Right renal pelvis (tissue), 4 donors: ENCODE measurements at regions not wholly inside any gene's neighbourhood (a gene's known extent, or its start where the extent isn't known, plus 50 kb on each side); places are given as distances from the start of the nearest gene placed in this dataset.
"Not testable (repeated sequence)": the region's sequence is repeated elsewhere in the genome, so short reads cannot be mapped to it uniquely, and the experiment has no call there.

Experiments
- DNase-seq, 4 donors: peaks; one replicate each; pipeline ENCODE4 v3.0.0-alpha.2; 2013; ENCODE audit warnings: low read depth in 4 of 4, low spot score in 3 of 4, missing footprints in 1 of 4

DNA sequence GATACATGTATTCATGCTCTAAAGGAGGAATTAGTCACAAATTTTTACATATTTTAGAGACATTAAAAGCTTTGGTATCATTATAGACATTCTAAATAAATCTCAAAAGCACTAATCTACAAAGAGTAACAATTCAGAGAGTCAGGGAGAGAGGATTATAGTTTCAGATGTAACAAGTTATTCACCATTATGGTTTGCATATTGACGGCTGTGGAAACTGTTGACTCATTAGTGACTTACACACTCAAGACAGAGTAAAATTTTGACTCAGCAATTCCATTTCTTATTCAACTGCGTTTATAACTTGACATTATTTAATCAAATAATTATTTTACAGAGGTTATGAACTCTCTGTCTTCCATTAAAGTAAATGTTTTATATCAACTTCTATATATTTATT lies 95.4 kb upstream of the SEMA3C start:
- DNase-seq: no peak

DNA sequence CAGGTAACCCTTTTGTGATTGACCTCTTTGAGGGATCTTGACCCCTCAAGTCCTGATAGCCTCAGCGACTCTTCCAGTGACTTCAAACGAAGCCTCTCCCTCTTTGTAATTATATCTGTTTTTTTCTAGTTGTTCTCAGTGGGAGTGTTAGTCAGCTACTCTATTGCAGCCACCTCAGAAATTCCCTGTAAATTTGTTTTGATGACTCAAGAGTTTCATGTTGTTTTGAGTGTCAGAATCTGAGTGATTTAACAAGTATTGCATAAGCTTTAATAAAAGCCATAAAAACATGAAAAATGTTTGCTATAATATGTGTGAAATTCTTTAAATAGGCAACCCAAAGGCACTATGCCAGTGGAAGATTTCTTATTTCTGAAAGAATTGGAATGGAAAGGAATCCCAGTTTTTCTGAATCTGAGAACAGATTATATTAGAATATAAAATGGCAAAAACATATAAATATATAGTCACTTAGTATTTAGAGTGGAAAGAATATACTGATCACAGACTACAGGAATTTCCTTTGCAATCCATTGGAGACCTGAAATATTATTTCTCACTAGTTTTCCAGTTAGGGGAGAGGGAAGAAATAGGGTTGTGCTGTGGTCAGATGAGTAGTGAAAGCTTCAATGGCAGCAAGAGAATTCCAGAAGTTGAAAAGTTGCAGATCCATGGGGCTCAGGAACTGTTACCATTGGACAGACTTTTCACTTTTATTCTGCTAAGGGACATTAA lies 94.4 kb upstream of the SEMA3C start:
- no peak for DNase-seq

DNA sequence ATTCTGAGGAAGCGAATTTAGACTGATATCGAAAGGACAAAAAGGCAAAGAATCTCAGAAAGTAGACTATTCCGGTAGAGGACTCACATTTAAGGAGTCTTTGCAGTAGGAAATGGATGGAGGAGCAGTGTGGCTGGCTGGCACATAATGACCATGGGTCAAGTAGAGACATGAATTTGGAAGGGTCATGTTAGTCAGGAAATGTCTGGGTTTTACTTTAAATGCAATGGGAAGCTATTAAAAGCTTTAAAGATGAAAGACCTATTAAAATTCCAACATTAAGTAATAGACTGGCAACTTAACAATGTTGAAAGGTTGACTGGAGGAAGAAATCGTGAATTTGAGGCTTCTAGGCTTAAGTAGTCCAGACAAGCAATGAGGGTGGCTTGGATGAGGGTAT lies 90.0 kb upstream of the SEMA3C start:
- DNase-seq: no peak

DNA sequence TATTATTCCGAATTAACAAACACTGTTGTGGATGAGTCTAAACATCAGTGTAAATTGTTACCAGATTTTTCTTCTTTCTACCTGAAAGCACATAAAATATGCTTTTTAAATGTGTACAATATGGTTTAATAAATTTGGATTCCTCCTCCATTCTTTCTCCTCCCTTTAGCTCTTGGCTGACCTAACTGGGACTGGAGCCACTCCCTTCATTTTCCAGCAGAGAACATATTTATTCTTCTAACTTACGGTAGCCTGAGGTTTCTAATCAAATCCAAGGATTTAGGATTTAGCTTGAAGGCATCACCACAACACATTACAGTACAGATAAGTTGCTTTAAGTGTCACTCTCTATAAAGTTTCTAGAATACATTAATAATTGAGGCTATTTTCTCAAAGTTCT lies 88.2 kb upstream of the SEMA3C start:
- no peak for DNase-seq

DNA sequence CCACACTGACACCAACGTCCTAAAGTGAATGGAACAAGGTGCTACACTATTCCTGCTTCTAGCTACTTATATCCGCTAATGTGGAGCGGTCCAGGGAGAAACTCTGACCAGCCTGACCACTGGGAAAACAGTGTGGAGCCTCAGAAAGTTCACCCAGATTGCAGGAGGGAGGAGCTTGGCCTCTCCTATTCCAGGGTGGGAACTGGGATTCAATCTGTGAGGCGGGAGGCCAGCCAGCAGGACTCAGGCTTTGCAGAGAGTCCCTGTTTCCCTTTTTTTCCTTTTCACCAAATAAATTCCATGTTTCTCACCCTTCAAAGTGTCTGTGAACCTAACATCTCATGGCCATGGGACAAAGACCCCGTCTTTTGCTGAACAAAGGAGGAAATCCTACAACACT lies 86.4 kb upstream of the SEMA3C start:
- no peak for DNase-seq

DNA sequence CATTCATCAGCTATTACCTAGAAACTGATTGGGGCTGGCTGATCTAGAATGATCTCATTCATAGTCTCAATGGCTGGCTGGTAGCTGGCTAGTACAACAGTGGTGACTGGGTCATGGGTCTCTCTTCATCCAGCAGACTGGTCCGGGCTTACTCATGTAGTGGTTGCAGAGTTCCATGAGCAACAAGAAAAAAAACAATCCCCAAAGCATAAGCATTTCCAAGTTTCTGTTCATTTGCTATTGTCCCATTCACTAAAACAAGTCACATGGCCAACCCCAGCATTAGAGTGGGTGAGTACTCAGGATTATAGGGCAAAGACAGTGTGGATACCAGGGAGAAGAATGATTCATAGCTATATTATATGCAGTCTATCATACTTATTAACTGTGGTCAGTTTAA lies 85.2 kb upstream of the SEMA3C start:
- DNase-seq: no peak

DNA sequence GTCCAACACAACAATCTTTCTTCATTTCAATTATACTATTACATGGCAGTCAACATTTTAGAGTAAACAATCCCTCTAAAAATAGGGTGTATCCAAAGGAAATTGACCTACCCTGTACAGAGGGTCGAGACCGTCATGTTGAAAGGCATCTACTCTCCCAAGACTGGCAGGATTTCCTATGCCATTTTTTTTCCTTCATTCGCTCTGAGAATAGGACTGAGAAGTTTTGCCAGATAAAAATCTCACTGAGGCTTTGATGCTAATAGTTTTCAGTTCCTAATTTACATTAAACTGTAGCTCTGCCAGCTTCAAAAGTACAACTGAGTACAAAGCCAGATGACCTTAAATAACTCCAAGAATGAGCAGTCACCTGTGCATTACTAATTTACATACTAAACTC lies 84.5 kb upstream of the SEMA3C start:
- no peak for DNase-seq

DNA sequence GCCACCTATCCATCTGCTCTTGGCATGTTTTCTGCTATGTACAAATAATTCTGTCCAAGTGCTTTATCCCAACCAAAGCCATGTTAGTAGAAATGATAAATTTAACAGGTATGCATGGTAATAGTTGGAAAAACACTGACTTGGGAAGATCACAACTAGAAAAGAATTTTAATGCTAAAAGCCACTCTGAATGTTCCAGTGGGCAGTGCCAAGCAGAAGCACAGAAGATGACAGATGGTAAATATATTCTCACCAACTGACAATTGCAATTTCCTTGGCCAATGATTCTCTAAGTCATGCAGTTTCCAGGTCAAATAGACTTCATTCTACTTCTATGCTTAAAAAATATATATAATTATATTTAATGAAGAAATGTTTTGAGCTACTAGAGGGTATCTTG lies 83.6 kb upstream of the SEMA3C start:
- no peak for DNase-seq

DNA sequence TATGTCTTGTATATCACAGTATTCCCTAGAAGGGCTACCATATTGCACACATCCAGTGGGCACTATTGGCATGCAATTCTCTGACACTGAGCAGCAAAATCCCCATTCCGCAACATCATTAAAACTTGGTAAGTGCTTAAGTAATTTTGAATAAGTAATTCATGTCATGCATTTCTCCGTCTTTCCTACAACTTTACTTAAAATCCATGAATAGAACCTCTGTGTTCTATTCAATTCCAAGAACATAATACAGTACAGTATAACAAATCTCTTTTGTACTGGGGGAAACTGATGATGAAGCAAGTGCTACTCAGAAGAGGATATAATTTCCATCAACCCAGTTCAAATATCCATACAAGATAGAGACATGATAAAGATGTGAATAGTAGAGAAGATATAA lies 80.9 kb upstream of the SEMA3C start:
- DNase-seq: no peak

DNA sequence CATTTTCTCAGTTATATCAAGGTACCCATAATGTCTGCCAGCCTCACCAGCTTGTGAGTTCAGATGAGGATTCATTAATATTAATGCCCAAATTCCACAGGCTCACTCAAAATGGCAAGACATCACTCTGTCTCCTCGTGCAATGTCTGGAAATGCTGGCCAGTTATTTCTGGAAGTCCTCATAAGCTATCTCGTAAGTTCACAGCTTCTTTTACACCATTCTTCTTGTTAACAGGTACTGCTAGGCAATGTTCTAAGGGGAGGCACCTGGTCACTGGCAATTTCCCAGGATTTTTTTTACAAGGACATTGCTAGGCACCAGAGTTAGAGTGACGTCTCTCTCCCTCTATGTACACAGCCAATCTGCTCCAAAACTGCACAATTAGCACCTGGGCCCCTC lies 80.2 kb upstream of the SEMA3C start:
- DNase-seq: no peak

DNA sequence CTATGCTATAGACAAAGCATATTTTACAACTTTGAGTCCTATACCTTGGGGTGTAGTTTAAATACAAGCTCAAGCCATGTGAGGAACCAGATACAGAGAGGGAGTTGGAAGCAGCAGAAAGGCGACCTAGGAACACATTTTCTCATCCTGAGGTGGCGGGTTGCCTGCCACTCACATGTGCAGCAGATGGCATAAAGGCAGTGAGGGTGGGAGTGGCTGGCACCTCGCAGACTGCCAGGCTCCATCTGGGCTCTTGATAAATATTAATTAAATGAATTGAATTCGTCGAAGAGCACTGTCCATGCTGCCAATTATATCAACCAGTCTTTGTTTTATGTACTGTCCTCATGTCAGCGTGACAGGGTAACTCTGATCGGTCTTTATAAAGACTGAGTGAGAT lies 79.0 kb upstream of the SEMA3C start:
- DNase-seq: no peak

DNA sequence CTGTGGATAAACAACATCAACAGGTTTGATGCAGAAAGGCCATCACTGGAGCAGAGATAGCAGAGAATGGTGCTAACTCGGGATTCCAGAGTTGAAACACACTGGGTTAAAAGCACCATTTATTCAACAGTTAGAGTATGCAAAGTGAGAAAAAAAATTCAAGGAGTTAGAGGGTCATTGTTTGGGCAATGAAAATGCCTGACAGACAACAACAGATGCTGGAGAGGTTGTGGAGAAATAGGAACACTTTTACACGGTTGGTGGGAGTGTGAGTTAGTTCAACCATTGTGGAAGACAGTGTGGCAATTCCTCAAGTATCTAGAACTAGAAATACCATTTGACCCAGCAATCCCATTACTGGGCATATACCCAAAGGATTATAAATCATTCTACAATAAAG lies 77.4 kb upstream of the SEMA3C start:
- DNase-seq: not testable (repeated sequence)

DNA sequence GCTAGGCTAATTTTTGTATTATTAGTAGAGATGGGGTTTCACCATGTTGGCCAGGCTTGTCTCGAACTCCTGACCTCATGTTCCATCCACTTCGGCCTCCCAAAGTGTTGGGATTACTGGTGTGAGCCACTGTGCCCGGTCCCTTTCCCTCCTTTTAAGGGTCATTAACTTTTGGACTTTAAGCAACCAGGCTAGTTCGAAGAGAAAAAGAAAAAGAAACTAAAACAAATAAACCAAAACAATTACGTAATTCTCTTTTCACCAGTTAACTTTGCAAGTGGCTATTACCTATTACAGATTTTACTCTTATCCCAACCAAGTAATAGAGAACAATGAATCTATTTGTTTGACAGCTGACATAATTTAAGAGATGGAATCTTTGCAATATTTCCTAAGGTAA lies 72.8 kb upstream of the SEMA3C start:
- no peak for DNase-seq

DNA sequence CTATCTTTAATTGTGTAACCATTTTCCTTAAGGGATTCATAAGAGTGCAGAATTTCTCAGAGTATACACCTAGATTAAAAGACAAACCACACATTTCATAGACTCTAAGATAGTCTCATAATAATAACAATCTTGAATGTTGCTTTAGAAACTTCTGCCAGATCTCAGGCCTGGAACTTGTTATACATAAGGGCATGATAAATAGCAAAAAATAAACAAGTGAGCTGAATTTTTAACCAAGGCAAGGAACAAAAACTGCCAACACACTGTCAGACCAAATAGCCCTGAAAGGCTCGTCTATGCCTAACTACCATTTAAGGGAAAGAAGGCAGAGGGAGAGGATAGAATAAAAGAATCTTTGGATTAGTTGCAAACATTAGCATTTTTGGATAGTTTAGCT lies 65.8 kb upstream of the SEMA3C start:
- DNase-seq: no peak

DNA sequence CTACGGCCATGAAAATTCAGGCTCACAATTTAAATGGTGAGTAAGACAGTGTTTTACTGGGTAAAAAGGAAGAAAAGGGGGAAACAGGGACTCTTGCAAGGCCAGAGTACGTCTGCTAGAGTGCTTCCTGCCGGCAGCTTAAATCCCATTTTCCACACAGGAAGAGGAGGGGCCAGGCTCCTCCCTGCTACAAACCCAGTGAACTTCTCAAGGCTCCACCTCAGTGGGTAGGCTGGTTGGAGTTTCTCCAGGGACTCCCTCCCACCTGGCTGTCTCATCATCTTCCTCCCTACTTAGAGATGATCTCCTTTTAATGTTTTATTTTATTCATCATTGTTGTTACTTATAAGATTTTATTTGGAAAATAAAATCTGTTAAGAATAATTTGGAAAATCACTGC lies 62.6 kb upstream of the SEMA3C start:
- DNase-seq: no peak

DNA sequence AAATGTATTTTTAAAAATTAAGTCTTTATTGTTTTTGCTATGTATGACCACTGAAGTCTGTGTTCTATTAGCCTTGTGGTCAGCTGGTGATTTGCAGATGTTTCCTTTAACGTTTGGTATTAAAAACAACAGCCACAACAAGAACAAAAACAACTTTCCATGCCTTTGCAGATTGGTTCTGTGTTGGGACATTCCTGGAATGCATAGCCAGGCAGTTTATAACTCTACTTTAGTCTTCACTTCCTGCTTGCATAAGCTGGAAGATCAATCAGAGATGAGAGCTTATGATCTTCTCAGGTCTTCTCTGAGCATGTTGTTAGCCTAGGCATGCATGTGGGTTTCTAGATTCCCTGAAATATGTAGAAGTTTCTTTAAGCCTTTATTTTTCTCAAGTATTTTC lies 58.9 kb upstream of the SEMA3C start:
- DNase-seq: no peak

DNA sequence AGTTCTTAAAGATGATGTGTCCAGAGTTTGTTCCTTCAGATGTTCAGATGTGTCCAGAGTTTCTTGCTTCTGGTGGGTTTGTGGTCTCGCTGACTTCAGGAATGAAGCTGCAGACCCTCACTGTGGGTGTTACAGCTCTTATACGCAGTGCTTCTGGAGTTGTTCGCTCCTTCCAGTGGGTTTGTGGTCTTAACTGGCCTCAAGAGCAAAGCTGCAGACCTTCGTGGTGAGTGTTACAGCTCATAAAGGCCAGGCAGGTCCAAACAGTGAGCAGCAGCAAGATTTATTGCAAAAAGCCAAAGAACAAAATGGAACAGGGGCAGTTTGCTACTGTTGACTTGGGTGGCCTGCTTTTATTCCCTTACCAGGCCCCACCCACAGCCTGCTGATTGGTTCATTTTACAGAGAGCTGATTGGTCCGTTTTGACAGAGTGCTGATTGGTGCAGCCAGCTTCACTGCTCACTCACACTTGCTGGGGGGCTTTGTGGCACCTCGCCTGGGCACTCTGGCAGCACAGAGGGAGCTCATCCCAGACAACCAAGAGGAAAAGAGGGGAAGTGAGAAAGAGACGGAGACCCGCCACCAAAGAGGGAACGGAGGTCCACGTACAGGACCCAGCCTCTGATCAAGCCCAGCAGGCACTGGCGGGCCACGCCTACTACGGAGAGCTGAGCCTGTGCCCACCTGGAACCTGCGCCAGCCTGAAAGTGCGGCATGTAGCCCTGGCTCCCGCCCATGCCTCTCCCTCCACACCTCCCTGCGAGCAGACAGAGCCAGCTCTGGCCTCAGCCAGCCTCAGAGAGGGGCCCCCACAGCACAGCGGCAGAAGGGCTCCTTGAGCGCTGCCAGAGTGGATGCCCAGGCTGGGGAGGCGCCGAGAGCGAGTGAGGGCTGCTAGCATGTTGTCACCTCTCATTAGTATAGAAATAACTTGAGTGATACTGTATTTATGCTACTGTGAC lies 55.8 kb upstream of the SEMA3C start:
- no peak for DNase-seq

DNA sequence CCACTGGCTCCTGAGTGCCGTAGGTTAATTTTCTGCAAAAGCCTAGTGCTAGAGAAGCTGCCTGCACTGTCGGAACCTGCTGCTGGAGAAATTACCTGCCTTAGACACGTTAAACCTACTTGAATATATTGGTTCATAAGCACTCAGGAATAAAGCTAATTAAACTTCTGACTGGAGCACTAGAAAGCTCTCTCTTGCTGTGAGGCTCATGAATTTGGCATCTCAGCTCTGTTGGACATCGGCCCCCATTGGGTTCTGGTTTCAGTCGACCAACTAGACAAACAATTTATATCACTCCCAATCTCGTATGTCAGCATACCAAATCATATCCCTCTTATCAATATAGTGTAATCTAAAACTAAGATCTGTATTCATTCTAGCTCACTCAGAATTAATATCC lies 52.4 kb upstream of the SEMA3C start:
- no peak for DNase-seq
